BJ (cell line): ENCODE measurements at regions not wholly inside any gene's neighbourhood (a gene's known extent, or its start where the extent isn't known, plus 50 kb on each side); places are given as distances from the start of the nearest gene placed in this dataset.

ENCODE experiments used
- CTCF ChIA-PET: fragments of 350-600 bp; formaldehyde crosslinking; extraction: SDS; loops from one replicate; lab custom pipeline; 2021; ENCODE audit warnings: antibody characterized with exemption, inconsistent platforms; lab: Yijun Ruan, JAX
- POLR2A ChIA-PET: fragments of 300-600 bp; sonication (Branson Sonifier 250); formaldehyde crosslinking; extraction: SDS; loops from one replicate; lab custom pipeline; 2021; ENCODE audit warnings: antibody characterized with exemption; lab: Charles Lee
- DNase-seq: peaks from one replicate; pipeline ENCODE4 v3.0.0-alpha.2; 2011; ENCODE audit warnings: low read depth
- H3K27me3 ChIP-seq: 2 replicates; pipeline ENCODE4 v1.6.0; 2011; ENCODE audit warnings: low read length; ENCODE audit not compliant: control insufficient read depth, insufficient read depth
- H3K36me3 ChIP-seq: 2 replicates; pipeline ENCODE4 v1.5.1; 2011; ENCODE audit warnings: low read length; ENCODE audit not compliant: control insufficient read depth, insufficient read depth
- H3K4me3 ChIP-seq: 2 replicates; pipeline ENCODE4 v1.5.1; 2011; ENCODE audit warnings: low read depth, mild to moderate bottlenecking, control low read depth, low read length
- TF ChIP-seq, protein P1 (sequence below): IDR thresholded peaks from 2 replicates; pipeline ENCODE4 v1.5.1; 2011; ENCODE audit warnings: low read depth, mild to moderate bottlenecking, control low read depth, inconsistent platforms, low read length, moderate library complexity; ENCODE audit not compliant: insufficient read depth

DNA sequence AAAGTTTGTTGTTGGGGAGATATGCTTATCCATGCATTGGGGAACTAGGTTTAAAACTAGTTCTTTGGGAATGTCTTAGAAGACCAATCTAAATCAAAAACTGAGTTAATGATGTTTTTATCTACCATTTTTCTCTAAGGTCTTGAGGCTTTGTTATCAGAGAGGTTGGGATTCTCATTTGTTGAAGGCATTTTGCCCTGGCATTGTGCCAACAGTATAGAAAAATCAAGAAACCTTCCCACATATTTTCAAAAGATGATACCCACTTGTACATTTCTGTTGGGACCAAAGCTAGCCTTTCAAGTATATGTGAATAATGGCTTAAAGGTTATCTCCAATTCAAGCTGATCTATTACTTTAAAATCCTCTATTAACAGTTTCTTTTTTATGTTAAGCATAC is 419.8 kb upstream of the KIF2A start:
- ChIA-PET POLR2A (no interaction called here), CTCF (no interaction called here)

GRCh38 chr5:61887271-61887670 is 418.7 kb upstream of the KIF2A start:
- H3K36me3 ChIP-seq, result no peaks in the 10 kb centered on the region
- TF ChIP-seq, protein P1, sequence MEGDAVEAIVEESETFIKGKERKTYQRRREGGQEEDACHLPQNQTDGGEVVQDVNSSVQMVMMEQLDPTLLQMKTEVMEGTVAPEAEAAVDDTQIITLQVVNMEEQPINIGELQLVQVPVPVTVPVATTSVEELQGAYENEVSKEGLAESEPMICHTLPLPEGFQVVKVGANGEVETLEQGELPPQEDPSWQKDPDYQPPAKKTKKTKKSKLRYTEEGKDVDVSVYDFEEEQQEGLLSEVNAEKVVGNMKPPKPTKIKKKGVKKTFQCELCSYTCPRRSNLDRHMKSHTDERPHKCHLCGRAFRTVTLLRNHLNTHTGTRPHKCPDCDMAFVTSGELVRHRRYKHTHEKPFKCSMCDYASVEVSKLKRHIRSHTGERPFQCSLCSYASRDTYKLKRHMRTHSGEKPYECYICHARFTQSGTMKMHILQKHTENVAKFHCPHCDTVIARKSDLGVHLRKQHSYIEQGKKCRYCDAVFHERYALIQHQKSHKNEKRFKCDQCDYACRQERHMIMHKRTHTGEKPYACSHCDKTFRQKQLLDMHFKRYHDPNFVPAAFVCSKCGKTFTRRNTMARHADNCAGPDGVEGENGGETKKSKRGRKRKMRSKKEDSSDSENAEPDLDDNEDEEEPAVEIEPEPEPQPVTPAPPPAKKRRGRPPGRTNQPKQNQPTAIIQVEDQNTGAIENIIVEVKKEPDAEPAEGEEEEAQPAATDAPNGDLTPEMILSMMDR, result no peak
- no peak overlapping the region for H3K4me3 ChIP-seq
- DNase-seq, result no peak
- no peaks in the 10 kb centered on the region for H3K27me3 ChIP-seq
- ChIA-PET CTCF (no interaction called here), POLR2A (no interaction called here)

More for the DNA sequence above, 419.8 kb upstream of the KIF2A start:
- TF ChIP-seq, protein P1, result no peak
- H3K27me3 ChIP-seq, result no peaks in the 10 kb centered on the region
- H3K4me3 ChIP-seq, result no peak overlapping the region
- no peaks in the 10 kb centered on the region for H3K36me3 ChIP-seq
- DNase-seq, result no peak

GRCh38 chr5:61894046-61894445 is 412.0 kb upstream of the KIF2A start:
- DNase-seq, result no peak
- Histone ChIP-seq H3K27me3 (no peaks in the 10 kb centered on the region), H3K4me3 (no peak overlapping the region), H3K36me3 (no peaks in the 10 kb centered on the region)
- TF ChIP-seq, protein P1, result no peak
- ChIA-PET POLR2A (no interaction called here), CTCF (no interaction called here)

DNA sequence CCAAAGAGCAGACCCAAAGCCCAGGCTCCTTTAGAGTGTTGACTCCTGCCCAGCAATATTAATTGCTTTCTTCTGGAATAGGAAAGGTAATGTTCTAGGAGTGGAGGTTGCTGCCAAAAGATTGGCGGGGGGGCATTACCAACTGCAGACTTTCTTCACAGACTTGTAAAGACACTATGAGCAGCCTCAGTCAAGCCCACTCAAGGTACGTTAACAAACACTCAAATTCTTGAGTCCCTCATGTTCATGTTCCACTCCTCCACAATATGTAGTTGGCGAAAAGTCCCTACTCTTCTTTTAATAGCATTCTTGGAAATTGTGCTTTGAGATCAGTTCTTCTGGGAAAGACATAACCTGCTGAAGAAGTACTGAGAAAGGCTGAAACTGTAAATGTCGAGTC is 409.2 kb upstream of the KIF2A start:
- Histone ChIP-seq H3K4me3 (no peak overlapping the region), H3K27me3 (no peaks in the 10 kb centered on the region), H3K36me3 (no peaks in the 10 kb centered on the region)
- POLR2A ChIA-PET, result no interaction called here
- TF ChIP-seq, protein P1, result no peak
- CTCF ChIA-PET, result no interaction called here
- DNase-seq, result no peak

DNA sequence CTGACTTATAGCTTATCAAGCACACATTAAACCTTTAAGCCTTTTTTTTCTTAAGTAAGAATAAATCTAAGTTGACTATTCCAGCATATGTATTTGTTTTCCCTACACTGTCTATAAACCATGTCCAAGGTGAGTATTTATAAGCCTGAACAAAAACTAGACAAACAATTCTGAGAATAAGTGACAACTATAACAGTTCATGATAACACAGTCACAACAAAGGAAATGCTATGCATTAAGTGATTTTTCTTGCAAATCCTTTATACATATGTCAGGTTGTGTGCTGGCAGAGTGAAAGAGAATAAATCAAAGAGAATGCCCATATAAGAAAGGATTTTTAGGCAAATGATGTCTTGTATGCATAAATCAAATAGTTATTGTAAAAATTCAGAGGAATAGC is 408.8 kb upstream of the KIF2A start:
- ChIA-PET POLR2A (no interaction called here), CTCF (no interaction called here)
- no peaks in the 10 kb centered on the region for H3K36me3 ChIP-seq
- TF ChIP-seq, protein P1, result no peak
- no peaks in the 10 kb centered on the region for H3K27me3 ChIP-seq
- DNase-seq, result no peak
- no peak overlapping the region for H3K4me3 ChIP-seq
